GM18861 (cell line): ENCODE measurements at regions not wholly inside any gene's neighbourhood (a gene's known extent, or its start where the extent isn't known, plus 50 kb on each side); places are given as distances from the start of the nearest gene placed in this dataset.

Experiments used
- ATAC-seq: cut with Tn5 transposase; IDR thresholded peaks from one replicate; pipeline ENCODE4 v1.9.1; 2021; ENCODE audit not compliant: unreplicated experiment

DNA sequence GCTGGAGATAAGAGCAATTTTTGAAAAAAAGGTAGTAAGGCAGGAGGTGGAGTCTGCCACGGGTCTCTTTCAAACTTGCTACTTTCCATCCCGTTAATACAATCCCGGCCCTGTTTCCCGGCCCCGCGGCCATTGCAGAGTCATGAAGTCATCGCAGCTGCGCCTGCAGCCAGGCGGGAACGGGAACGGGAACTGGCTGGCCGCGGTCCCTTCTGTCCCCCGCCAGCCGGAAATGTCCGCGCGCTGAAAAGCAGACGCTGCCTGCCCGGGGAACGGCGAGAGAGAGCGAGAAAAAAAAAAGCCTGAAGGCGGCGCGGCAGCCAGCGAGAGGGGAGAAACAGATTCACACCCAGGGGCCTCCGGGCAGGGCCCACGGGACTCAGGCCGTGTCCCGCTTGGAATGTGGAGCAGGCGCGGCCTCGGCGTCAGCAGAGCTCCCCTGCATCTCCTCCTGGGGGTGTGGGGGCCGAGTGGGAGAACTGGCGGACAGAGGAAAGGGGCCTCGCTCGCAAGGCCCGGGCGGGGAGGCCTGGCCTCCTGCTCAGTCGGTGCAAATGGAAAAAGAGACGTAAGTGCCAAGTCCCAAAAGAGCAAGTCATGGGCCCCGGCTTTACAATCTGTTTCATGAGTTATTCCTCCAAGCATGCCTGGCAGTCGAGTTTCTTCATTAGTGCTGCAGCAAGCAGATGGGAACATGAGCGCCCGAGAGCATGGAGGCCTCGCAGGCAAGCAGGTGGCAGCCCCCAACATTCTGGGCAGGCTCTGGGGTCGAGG lies 201.2 kb upstream of the GAS1 start:
- ATAC-seq = no peak

DNA sequence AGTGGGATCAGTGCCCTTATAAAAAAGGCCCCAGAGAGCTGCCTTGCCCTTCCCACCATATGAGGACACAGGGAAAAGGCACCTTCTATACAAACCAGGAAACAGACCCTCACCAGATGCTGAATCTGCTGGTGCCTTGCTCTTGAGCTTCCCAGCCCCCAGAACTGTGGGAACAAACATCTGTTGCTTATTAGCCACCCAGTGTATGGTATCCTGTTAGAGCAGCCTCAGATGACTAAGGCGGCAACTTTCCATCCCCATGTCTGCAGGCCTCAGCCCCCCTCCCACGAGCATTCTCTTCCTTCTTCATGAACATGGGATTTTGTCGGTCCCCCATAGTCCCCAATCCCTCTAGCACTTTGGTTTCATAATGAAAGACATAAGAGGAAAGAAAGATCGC lies 202.5 kb upstream of the GAS1 start:
- no peak for ATAC-seq

DNA sequence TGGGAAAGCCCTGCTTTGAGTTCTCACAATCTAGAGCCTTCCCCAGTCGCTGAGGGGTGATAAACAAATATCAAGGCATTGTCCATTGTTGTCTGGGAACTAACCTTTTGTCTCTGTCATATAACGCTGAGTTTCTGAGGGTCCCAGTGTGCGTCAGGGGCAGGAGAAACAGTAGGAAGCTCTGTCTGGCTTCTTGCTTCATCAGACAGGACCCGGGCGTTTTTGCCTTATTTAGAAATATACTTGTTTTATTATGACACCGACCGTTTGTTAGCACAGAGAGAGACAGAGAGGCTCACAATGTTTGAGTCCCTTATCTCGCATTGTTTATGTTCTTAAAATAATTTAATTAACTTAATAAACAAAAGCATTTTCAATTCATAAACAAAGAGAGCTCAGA lies 204.9 kb upstream of the GAS1 start:
- ATAC-seq = no peak

DNA sequence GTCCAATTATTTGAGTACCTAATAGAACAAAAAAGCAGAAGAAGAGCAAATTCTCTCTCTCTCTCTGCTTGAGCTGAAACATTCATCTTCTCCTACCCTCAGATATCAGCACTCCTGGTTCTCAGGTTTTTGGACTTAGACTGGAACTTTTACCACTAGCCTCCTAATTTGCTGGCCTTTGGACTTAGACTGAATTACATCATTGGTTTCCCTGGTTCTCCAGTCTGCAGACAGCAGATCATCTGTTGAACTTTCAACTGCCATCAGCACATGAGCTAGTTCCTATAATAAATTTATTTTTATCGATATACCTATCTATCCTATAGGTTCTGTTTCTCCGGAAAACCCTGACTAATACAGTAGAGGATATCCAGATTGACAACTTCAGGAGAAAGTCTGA lies 208.9 kb upstream of the GAS1 start:
- no peak for ATAC-seq

DNA sequence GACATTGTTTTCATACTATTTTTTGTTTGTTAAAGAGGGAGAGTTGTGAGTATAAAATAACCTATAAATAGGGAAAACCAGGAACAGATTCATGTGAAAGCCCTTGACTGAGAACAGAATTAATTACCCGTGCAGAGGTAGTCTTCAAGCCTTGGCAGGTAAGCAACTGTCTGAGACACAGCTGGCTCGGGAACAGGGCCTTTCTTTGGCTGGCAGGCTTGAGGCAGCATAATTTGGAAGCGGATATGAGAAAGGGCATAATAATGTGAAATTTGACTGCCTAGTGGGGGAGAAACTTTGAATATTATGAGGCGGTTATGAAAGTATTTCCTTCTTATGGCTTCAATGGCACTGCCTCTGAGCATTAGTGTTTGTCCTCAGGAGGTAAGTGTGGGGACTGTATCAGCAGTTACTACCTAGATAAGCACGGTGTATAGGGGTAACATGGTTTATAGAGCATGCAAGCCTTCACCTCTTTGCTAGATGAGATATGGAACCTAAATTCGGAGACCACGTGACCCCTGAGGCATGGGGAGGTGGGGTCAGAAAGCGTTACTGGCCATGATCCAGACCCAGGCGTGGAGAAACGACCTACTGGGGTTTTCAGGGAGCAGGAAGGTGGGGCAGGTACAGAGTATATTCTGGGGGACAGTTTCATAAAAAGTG lies 210.2 kb upstream of the GAS1 start:
- ATAC-seq = no peak

DNA sequence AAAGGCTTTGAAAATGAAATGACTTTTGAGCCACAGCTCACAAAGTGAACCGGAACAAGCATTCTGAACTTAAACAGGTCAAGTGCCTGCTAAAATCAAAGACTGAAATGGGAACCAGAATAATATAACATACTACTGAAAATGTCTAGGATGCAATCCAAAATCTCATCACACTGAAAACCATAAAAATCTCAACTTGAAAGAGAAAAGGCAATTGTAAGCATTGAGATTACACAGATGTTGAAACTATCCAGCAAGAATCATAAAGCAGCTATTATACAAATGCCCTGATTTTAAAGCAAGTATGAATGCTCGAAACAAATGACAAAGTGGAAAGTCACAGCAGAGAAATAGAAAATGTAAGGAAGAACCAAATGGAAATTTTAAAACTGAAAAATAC lies 211.5 kb upstream of the GAS1 start:
- no peak for ATAC-seq

DNA sequence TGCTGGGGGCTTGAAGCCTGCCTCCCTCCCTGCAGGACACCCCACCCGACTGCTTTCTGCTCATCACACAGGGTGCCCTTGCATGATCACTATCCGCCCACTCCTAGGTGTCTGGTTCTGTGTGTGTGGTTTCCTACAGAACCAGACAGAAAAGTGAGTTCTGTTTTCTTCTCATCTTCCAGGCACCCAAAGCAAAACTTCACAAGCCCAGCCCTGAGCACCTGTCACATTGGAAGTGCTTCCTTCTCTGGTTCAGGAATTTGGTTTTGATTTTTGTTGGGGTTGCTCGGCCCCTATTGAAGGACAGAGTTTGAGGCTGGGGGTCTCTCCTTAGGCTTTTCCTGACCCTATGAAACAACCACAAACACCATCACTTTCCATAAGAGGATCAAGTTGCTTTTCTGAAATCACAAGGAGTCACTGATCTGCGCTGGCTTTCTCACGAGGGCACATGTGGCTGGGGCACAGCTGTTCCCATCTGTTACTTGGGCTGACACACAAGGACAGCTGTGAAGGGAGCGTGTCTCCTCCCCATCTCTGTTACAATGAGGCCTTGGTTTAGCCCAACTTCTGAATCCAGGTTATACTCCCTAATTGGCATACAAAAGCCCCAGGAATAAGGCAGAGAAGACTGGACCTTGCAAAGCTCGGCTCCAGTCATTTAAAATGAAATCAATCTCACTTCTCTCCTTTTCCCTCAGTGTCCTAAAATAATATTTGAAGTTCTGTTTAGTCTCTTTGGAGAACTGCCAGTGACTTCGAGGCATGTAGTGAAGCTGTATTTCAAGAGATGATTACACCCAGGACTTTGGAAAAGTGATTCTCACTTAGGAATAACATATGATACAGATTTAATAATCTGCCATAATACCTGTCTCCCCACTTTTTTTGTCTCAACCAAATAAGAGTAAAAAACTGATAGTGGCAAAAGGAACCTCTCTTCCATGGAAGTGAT lies 213.1 kb upstream of the GAS1 start:
- ATAC-seq = no peak

DNA sequence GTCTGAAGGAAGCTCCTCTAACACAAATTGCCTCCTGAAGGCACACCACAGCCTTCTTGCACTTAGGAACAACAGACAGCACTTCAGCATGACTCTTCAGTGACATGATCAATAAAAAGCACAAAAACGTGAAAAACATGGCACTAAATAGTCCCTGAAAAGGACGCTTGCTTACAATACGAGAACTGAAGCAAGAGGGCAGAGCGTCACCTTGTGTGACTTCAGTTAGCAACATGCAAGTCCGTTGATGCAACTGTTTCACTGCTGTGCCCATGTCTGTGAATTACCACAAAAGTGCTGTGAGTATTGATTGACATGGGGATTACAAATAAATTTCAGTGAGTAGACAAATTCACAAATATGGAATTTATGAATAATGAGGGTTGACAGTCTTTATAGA lies 219.9 kb upstream of the GAS1 start:
- no peak for ATAC-seq

DNA sequence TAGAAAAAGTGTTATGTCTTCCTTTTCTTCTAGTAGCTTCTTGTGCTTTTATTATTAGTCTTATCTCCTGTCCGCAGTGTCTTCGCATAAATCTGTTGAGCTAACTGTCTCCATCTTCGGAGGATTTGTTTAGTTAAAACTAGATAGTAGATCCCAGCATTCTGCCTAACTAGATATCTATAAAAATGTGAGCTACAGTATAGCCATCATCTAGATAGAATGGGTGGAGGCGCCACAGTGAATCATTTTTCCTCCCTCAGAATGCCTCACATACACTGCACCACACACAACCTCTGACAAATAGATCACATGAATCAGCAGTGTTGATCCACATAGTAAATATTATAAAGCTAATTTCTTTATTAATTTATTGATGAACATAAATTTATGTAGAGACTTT lies 220.3 kb upstream of the GAS1 start:
- no peak for ATAC-seq

DNA sequence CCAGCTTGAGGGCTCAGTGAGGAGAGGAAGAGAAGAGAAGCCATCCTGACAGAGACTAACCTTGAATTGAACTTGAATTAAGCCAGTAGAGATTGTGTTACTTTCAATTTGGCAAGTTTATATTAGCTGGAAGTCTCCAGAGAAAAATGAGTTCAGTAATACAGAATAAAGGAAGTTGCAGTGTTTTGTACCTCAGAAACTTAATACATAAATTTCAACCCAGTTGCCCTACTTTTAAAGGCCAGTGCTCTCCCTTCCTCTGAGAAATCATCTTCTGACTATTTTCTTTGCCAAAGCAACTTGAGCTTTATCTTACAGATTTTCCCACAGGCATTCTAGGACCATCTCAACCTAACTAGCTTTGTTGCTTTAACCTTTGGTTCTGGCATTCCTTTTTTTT lies 231.0 kb upstream of the GAS1 start:
- ATAC-seq = no peak

DNA sequence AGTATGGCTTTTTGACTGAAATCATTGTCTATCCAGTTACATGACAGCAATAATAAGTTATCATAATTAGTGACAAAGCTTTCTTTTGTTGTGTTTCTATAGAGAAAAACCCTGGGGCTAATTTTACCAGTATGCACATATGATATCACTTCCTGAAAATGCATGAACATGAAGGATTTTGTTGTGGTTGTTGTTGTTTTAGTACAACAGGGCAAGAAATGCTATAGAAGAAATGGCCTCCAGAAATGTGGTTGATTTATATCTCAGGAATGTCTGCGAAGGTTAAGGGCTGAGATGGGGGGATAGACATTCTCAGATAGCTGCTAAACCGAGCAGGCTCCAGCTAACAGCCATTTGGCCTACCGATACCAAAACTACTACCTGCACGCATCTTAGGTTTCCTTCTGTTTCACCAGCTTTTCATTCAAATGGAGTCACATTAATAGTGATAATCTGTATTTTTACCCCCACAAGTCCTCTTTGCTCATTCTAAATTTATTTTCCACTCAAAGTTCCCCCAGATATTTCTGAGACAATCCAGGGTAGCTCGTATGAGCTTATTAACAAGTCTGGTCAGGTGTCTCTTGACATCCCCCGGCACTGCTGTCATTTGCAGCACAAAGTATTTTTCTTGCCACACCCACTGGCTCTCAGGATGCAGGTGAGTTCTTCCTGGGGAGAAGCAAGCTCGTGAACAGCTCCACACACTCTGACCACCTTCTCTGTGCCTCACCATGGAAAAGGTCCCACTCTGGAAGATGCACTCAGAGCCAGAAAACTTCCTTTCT lies 232.4 kb upstream of the GAS1 start:
- ATAC-seq = no peak

DNA sequence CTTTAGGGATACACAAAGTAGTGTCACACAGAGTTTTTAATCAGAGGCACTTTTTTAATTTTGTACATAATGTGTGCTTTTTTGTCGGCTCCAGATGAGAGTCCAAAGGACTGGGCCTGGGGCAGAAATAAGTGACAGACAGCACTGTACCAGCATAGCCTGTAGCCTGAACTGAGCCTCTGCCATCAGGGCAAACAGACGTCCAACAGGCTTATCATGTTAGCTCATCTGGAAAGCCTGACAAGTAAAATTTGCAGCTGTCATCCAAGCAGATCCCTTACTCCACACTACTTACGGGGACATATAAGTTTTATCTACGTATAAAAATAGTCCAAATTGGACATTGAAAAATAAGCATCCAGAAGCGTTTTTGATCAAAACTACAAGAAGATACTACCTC lies 233.1 kb upstream of the GAS1 start:
- no peak for ATAC-seq

DNA sequence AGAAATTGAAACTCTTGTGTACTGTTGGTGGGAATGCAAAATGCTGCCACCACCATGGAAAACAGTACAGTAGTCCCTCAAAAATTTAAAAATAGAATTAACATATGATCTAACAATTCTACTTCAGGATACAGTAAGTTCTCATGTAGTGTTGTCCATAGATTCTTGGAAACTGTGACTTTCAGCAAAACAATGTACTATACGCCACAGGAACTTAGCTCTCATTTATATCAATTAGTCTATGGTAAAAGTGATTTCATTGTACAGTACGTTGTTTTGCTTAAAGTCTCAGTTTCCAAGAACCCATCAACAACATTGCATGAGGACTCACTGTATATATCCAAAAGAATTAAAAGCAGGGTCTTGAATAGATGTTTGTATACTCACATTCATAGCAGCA lies 233.5 kb upstream of the GAS1 start:
- ATAC-seq = no peak

DNA sequence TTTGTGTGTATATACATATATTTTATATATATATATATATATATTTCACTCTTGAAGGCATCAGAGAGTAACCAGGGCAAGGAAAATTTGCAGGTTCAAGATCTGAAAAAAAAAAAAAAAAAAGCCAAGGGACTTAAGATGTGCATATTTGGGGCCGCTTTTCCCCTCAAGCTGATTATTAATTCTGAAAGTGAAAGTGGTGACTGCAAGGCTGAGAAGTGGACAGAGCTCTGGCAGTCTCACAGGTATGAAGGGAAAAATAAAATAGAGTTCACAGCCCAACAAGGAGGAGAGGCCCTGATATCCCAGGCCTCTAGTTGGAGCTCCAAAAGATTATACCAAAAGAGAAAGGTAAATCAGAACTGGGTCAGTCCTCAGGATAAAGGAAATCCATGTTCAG lies 234.4 kb upstream of the GAS1 start:
- peak; percentile 58 for ATAC-seq

DNA sequence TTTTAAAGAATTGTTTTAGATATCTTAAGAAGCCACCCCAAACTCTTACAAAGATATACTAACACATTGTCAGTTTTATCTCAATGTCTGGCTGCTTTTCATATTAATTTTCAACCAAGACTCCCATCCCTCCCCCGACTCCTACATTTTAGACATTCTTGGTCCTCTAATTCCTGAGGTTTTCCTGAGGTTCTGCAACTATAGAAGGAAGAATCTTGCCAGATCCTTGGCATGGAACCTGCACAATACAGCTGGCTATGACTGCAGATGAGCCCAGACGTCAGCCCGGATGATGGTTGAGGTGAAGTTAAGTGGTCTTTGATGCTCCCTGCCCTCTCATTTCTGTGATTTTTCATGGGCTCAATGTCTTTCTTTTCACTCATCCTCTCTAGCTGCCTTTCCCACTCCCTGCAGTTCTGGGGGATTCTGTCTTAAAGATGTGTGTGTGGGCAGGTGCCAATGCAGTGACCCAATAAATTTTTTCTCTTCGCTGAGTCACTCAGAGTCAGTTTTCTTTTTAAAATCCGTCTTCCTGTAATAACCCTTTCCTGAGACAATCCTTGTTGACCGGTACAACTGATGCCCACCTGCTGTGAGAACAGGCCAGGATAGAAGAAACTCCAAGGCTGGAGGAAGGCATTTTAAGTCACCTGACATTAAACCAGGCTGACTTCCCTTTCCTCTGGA lies 237.8 kb upstream of the GAS1 start:
- ATAC-seq = no peak

DNA sequence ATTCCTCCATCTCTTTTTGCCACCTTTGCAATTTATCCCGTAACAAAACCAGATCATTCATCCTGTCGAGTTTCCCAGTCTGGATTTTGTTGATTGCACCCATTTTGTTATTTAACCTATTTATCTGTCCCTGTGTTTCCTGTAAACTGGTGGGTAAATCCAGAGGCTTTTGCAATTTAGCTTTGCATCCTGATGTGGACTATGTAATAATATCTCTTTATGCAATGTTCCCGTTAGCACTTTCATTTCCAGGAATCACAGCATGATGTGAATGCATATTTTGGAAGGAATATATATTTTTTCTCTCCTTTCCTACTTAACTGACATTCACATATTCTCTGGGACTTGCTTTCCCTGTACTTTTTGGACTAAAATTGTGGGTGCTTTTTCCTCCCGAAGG lies 240.3 kb upstream of the GAS1 start:
- ATAC-seq = no peak

DNA sequence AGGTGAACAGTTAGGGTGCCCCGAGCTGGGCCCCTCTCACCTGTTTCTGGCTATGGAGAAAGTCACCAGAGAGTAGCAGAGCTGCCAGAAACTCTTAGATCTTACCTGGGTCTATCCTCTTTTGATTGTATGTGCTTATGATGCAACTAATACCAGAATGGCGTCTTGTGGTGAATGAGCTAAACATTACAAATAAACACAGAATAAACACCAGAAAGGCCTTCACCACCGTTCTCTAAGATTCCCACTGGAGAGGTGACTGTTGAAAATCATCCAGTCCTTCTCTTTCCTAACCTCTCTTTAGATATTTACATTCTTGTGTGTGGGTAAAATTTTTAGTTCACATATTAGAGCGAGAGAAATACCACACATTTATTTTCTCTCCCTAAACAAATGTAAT lies 241.7 kb upstream of the GAS1 start:
- ATAC-seq = no peak

DNA sequence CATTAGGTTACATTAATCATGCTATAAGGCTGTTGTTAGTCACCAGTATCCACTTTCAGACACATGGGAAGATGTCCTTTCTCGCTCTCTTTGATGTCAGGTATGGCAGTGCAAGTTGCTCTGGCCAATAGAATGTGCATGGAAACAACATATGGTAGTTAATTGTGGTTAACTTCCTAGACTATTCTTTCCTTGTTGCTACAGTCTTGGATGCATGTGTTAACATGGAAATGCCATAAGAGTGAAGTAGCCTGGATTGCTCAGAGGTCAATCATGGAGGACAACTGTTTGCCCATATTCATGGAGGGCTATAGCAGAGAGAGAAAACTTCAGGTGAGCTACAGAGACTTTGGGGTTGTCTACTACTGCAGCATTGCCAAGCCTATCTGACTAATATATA lies 245.8 kb upstream of the GAS1 start:
- no peak for ATAC-seq

DNA sequence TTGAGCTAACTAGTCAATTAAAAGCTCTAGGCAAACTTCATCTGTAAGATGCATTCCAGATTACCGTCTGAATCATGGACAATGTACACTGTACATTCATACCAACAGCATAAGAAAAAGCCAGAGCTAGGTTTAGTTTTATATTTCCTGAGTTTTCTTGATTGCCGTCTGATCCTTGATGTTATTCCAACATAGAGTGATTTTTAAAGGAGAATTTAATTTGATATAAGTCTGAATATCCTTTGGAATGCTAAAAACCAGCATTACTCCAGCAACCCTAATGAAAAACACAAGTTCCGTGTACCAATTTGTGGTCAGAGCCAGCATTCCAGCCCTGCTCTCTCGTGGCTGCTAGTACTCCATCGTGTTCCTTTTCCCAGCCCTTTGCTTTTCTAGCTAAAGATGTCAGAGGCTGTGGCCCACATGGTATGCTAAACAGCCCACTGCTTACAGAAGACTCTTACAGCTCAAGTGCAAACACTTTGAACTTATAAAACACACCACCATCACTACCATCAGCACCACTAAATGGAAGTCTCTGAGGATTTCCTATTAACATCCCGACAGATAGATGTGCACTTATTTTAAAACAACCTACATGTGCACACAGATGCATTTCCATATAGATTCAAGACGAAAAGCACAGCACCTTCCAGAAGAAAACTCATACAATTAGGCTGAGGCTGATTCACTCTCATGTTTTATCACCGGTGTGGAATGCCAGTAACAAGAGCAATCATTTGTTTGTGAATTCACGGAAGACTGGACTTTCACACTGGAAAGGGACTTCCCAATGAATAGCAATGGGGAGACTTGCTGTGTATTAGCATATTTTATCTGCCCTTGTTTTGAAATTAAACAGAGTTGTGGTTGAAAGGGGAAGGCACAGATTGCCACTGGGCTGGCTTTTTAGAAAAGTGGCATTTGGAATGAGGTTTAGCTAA lies 246.9 kb upstream of the GAS1 start:
- no peak for ATAC-seq
